HepG2 (cell line): ENCODE measurements at regions not wholly inside any gene's neighbourhood (a gene's known extent, or its start where the extent isn't known, plus 50 kb on each side); places are given as distances from the start of the nearest gene placed in this dataset.

Source experiments
- ATAC-seq: fragments of 200-7000 bp; cut with Tn5 transposase; 3 replicates; pipeline ENCODE4 v1.9.1; 2020; ENCODE audit warnings: mild to moderate bottlenecking, moderate library complexity
- BruUV-seq: library from RNA; stranded (reverse); fragments of 400-500 nt; replicated peaks from 2 replicates; lab custom pipeline; 2021; lab: Mats Ljungman, UMichigan
- CTCF ChIA-PET: fragments of 300-600 bp; formaldehyde crosslinking; extraction: SDS; loops from one replicate; lab custom pipeline; 2021; ENCODE audit warnings: low total read pairs, inconsistent platforms, low intra/inter-chr PET ratio; lab: Yijun Ruan, JAX
- POLR2A ChIA-PET: fragments of 350-600 bp; sonication (Branson Sonifier 250); formaldehyde crosslinking; loops from one replicate; lab custom pipeline; 2020; ENCODE audit warnings: antibody characterized with exemption, inconsistent platforms; lab: Yijun Ruan, JAX
- DNase-seq: peaks from one replicate; pipeline ENCODE4 v3.0.0-alpha.2; 2015; ENCODE audit warnings: low spot score
- FAIRE-seq: peaks from 3 replicates; lab custom pipeline; 2011; peaks lifted over from hg19 to GRCh38; lab: Jason Lieb, UNC
- H2AFZ ChIP-seq: one replicate; pipeline ENCODE4 v1.6.1; 2011; ENCODE audit warnings: low read length, inconsistent platforms
- H3K27ac ChIP-seq: fragments of 300-600 bp; 3 replicates; pipeline ENCODE4 v1.8.0; 2011; ENCODE audit warnings: mixed run types, mild to moderate bottlenecking, mixed read lengths, low read length, inconsistent platforms; ENCODE audit not compliant: insufficient read depth; ENCODE audit errors: extremely low read length
- H3K27me3 ChIP-seq, 2 experiments: fragments of 200-600 bp in 1 of 2; 2 replicates in 1 of 2; 3 replicates in 1 of 2; pipeline versions ENCODE4 v1.6.0 to v1.8.0; 2011; ENCODE audit warnings: low read length in 2 of 2, mild to moderate bottlenecking in 2 of 2, moderate library complexity in 2 of 2, inconsistent platforms in 1 of 2; ENCODE audit not compliant: insufficient read depth in 2 of 2, control insufficient read depth in 1 of 2
- H3K36me3 ChIP-seq, 2 experiments: fragments of 200-600 bp in 1 of 2; replicated peaks in 1 of 2; 2 replicates in 1 of 2; 3 replicates in 1 of 2; pipeline versions ENCODE4 v1.5.1 to v1.8.0; 2011; ENCODE audit warnings: low read length in 2 of 2, inconsistent platforms in 1 of 2; ENCODE audit not compliant: insufficient read depth in 2 of 2, control insufficient read depth in 1 of 2
- H3K4me1 ChIP-seq: 2 replicates; pipeline ENCODE4 v1.5.1; 2012; ENCODE audit warnings: low read length, inconsistent platforms; ENCODE audit not compliant: insufficient read depth
- H3K4me2 ChIP-seq: 2 replicates; pipeline ENCODE4 v1.6.0; 2011; ENCODE audit warnings: low read depth, low read length, inconsistent platforms
- H3K4me3 ChIP-seq, 3 experiments: fragments of 200-600 bp in 1 of 3; sonication (generic), shearing (Covaris generic) in 1 of 3; replicated peaks in 1 of 3; 2 replicates each; pipeline ENCODE4 v1.5.1; 2011 to 2016; ENCODE audit warnings: low read length in 3 of 3, inconsistent platforms in 2 of 3, low read depth in 2 of 3, mild to moderate bottlenecking in 2 of 3, control low read depth in 1 of 3, mixed read lengths in 1 of 3; ENCODE audit not compliant: insufficient read depth in 1 of 3
- H3K79me2 ChIP-seq: one replicate; pipeline ENCODE4 v1.6.1; 2011; ENCODE audit warnings: low read length, inconsistent platforms; ENCODE audit not compliant: insufficient read depth
- H3K9ac ChIP-seq: 2 replicates; pipeline ENCODE4 v1.6.0; 2011; ENCODE audit warnings: mild to moderate bottlenecking, low read depth, low read length, inconsistent platforms; ENCODE audit not compliant: insufficient read depth
- H3K9me3 ChIP-seq: 2 replicates; pipeline ENCODE4 v1.5.1; 2012; ENCODE audit warnings: mild to moderate bottlenecking, low read length
- H4K20me1 ChIP-seq: 2 replicates; pipeline ENCODE4 v1.6.0; 2011; ENCODE audit warnings: inconsistent platforms, mild to moderate bottlenecking, low read length, moderate library complexity; ENCODE audit not compliant: insufficient read depth
- E2F2 ChIP-seq: sonication (generic); formaldehyde crosslinking; IDR thresholded peaks from 2 replicates; pipeline ENCODE4 v1.4.0; 2020; ENCODE audit warnings: missing genetic modification reagents, borderline replicate concordance
- MNT ChIP-seq: fragments of 450-650 bp; IDR thresholded peaks from 2 replicates; pipeline ENCODE4 v1.6.1; 2016
- NRL ChIP-seq: sonication (generic); formaldehyde crosslinking; IDR thresholded peaks from 2 replicates; pipeline ENCODE4 v1.5.0; 2020; ENCODE audit warnings: missing genetic modification reagents, mild to moderate bottlenecking, moderate library complexity, borderline replicate concordance
- TFDP1 ChIP-seq: IDR thresholded peaks from 2 replicates; pipeline ENCODE4 v1.6.1; 2016; ENCODE audit warnings: missing compliant biosample characterization, missing genetic modification reagents, borderline replicate concordance
- ZNF235 ChIP-seq: sonication (generic); formaldehyde crosslinking; IDR thresholded peaks from 2 replicates; pipeline ENCODE4 v1.8.1; 2023; ENCODE audit warnings: mild to moderate bottlenecking, missing genetic modification reagents, borderline replicate concordance
- ZNF646 ChIP-seq: sonication (generic); formaldehyde crosslinking; IDR thresholded peaks from 2 replicates; pipeline ENCODE4 v1.9.0; 2021; ENCODE audit warnings: mild to moderate bottlenecking, missing genetic modification reagents
- WGBS: methylation state at CpG from one replicate; pipeline ENCODE4 v1.1.6; 2017; ENCODE audit warnings: low lambda C conversion rate; 5-methylcytosine and 5-hydroxymethylcytosine counted together
- in situ Hi-C: cut with HindIII; loops from 2 replicates; pipeline ENCODE4 v1.10.0; 2017; ENCODE audit warnings: low pct_unique_long_range_greater_than_20kb; ENCODE audit not compliant: extremely low pct_ligation_motif_present
- intact Hi-C: fragments of 100-400 bp; cut with micrococcal nuclease; formaldehyde crosslinking; loops from one replicate; pipeline ENCODE4 v1.10.0; 2022; ENCODE audit not compliant: unreplicated experiment

GRCh38 chr2:12341920-12342319 is 374.8 kb upstream of the TRIB2 start (continued):
- no peak for TF ChIP-seq ZNF646

GRCh38 chr2:12343141-12343540 is 373.6 kb upstream of the TRIB2 start:
- in situ Hi-C loops, result no loop called here

More at GRCh38 chr2:12343141-12343540, 373.6 kb upstream of the TRIB2 start:
- 18% methylated on average over 5 of the region's 5 CpGs for WGBS
- Histone ChIP-seq H3K4me1 (no peaks in the 10 kb centered on the region), H3K27me3 (no peaks in the 10 kb centered on the region), H3K9me3 (no peaks in the 10 kb centered on the region), H3K9ac (no peak overlapping the region), H3K79me2 (no peaks in the 10 kb centered on the region), H3K4me2 (no peak overlapping the region), H3K4me3 (no peak overlapping the region), H3K27ac (no peak overlapping the region), H3K36me3 (no peaks in the 10 kb centered on the region), H4K20me1 (no peaks in the 10 kb centered on the region), H2AFZ (no peak overlapping the region)
- ATAC-seq (no peak), DNase-seq (no peak), FAIRE-seq (no peak)
- no TSS peak for BruUV-seq
- intact Hi-C loops, result no loop called here
- POLR2A ChIA-PET, result no interaction called here
- TF ChIP-seq E2F2 (CRISPR knock-in tag) (no peak), NRL (CRISPR knock-in tag) (no peak), ZNF235 (CRISPR knock-in tag) (no peak), TFDP1 (CRISPR knock-in tag) (no peak), MNT (0 out of 2 replicates have a peak, but pooled peaks have one; percentile 24)
- CTCF ChIA-PET, result no interaction called here
